Endothelial cell of umbilical vein (primary cell): ENCODE measurements at regions not wholly inside any gene's neighbourhood (a gene's known extent, or its start where the extent isn't known, plus 50 kb on each side); places are given as distances from the start of the nearest gene placed in this dataset.

Experiments used
- CTCF ChIP-seq, 2 donors: IDR thresholded peaks; 1 replicate in 1 of 2; 2 replicates in 1 of 2; pipeline ENCODE4 v1.5.1; 2011; ENCODE audit warnings: low read length in 2 of 2, mild to moderate bottlenecking in 2 of 2, moderate library complexity in 2 of 2, control low read depth in 1 of 2, inconsistent platforms in 1 of 2, low read depth in 1 of 2; ENCODE audit not compliant: insufficient read depth in 1 of 2; ENCODE audit errors: extremely low read depth in 1 of 2
- EZH2 ChIP-seq: IDR thresholded peaks from 2 replicates; pipeline ENCODE4 v1.6.1; 2012; ENCODE audit warnings: borderline replicate concordance, low read depth, mild to moderate bottlenecking, moderate library complexity, low read length, inconsistent platforms; ENCODE audit not compliant: severe bottlenecking
- FOS ChIP-seq: IDR thresholded peaks from 2 replicates; pipeline ENCODE4 v1.6.1; 2011; ENCODE audit warnings: mild to moderate bottlenecking, low read length, moderate library complexity, borderline replicate concordance; ENCODE audit not compliant: insufficient read depth
- GATA2 ChIP-seq: IDR thresholded peaks from 2 replicates; pipeline ENCODE4 v1.7.0; 2011; ENCODE audit warnings: low read depth, mild to moderate bottlenecking, moderate library complexity, mixed read lengths, low read length; ENCODE audit not compliant: insufficient read length, insufficient read depth
- JUN ChIP-seq: IDR thresholded peaks from 2 replicates; pipeline ENCODE4 v1.6.1; 2011; ENCODE audit warnings: borderline replicate concordance, low read depth; ENCODE audit not compliant: insufficient read length, insufficient read depth
- MAX ChIP-seq: IDR thresholded peaks from 2 replicates; pipeline ENCODE4 v1.6.1; 2011; ENCODE audit not compliant: insufficient read depth, insufficient read length
- MYC ChIP-seq: IDR thresholded peaks from one replicate; pipeline ENCODE4 v1.6.1; 2011; ENCODE audit warnings: mild to moderate bottlenecking, low read depth, low read length
- POLR2A ChIP-seq: IDR thresholded peaks from 2 replicates; pipeline ENCODE4 v1.6.1; 2012; ENCODE audit warnings: low read depth, mild to moderate bottlenecking, control low read depth, low read length
- POLR2AphosphoS5 ChIP-seq: IDR thresholded peaks from 2 replicates; pipeline ENCODE4 v1.6.1; 2012; ENCODE audit warnings: low read depth, mild to moderate bottlenecking, control low read depth, low read length, moderate library complexity; ENCODE audit not compliant: insufficient read depth

GRCh38 chr14:22412926-22413411 lies 176.1 kb downstream of the DAD1 start:
- TF ChIP-seq CTCF (IDR thresholded peaks at IDR 0.05; ENCODE audit: extremely low read depth in 1 of 2, insufficient read depth in 1 of 2, low read depth in 1 of 2, low read length in 2 of 2) = no peak
- TF ChIP-seq JUN = no peak
- TF ChIP-seq GATA2 = no peak
- no peak for TF ChIP-seq POLR2A
- TF ChIP-seq EZH2 = no peak
- no peak for TF ChIP-seq MYC
- no peak for TF ChIP-seq MAX
- TF ChIP-seq FOS = no peak
- TF ChIP-seq POLR2AphosphoS5 = no peak
